PC-9 (cell line): ENCODE measurements at regions not wholly inside any gene's neighbourhood (a gene's known extent, or its start where the extent isn't known, plus 50 kb on each side); places are given as distances from the start of the nearest gene placed in this dataset.
A peak's percentile ranks its signal among the peaks of the same experiment; 100 is the strongest.

Experiments used
- BruUV-seq: library from RNA; stranded (reverse); fragments of 400-500 nt; replicated peaks from 2 replicates; lab custom pipeline; 2021; lab: Mats Ljungman, UMichigan
- CTCF ChIA-PET: fragments of 300-600 bp; sonication (Branson Sonifier 250); formaldehyde crosslinking; loops from one replicate; lab custom pipeline; 2022; ENCODE audit warnings: antibody characterized with exemption; lab: Charles Lee
- POLR2A ChIA-PET: fragments of 300-600 bp; sonication (Branson Sonifier 250); formaldehyde crosslinking; loops from one replicate; lab custom pipeline; 2022; ENCODE audit warnings: antibody characterized with exemption; ENCODE audit not compliant: unreplicated experiment; lab: Charles Lee
- DNase-seq, 2 experiments: peaks; one replicate each; pipeline versions ENCODE4 v3.0.0 to v3.0.0-alpha.2; 2015 to 2022; ENCODE audit warnings: mixed read lengths in 1 of 2
- H2AFZ ChIP-seq: fragments of 200-600 bp; sonication (generic); 2 replicates; pipeline ENCODE4 v1.8.1; 2017; ENCODE audit warnings: antibody characterized with exemption
- H3F3A ChIP-seq: fragments of 200-600 bp; sonication (generic); 2 replicates; pipeline ENCODE4 v1.8.1; 2017; ENCODE audit warnings: antibody characterized with exemption, mild to moderate bottlenecking, low read depth; ENCODE audit not compliant: insufficient read depth
- H3K27ac ChIP-seq: fragments of 200-600 bp; sonication (generic); 2 replicates; pipeline ENCODE4 v1.6.1; 2016; ENCODE audit warnings: mixed run types
- H3K27me3 ChIP-seq: fragments of 200-600 bp; sonication (generic); 2 replicates; pipeline ENCODE4 v1.6.1; 2016; ENCODE audit warnings: low read depth, mixed run types; ENCODE audit not compliant: insufficient read depth
- H3K36me3 ChIP-seq: fragments of 200-600 bp; sonication (generic); 2 replicates; pipeline ENCODE4 v1.6.1; 2016; ENCODE audit warnings: low read depth, mixed run types
- H3K4me1 ChIP-seq: fragments of 200-600 bp; sonication (generic); replicated peaks from 2 replicates; pipeline ENCODE4 v1.6.1; 2016; ENCODE audit warnings: mixed run types; ENCODE audit not compliant: insufficient read depth
- H3K4me2 ChIP-seq: fragments of 200-600 bp; sonication (generic); 2 replicates; pipeline ENCODE4 v1.6.1; 2017; ENCODE audit warnings: mixed run types
- H3K4me3 ChIP-seq: fragments of 200-600 bp; sonication (generic); 2 replicates; pipeline ENCODE4 v1.6.1; 2016; ENCODE audit warnings: mixed run types
- H3K79me2 ChIP-seq: fragments of 200-600 bp; sonication (generic); 2 replicates; pipeline ENCODE4 v1.6.1; 2017; ENCODE audit warnings: low read depth, mixed run types
- H3K9me2 ChIP-seq: fragments of 200-600 bp; sonication (generic); 2 replicates; pipeline ENCODE4 v1.8.1; 2017; ENCODE audit warnings: mild to moderate bottlenecking; ENCODE audit not compliant: insufficient read depth
- H3K9me3 ChIP-seq: fragments of 200-600 bp; sonication (generic); 2 replicates; pipeline ENCODE4 v1.8.1; 2016; ENCODE audit warnings: low read depth; ENCODE audit not compliant: insufficient read depth
- H4K20me1 ChIP-seq: fragments of 200-600 bp; sonication (generic); 2 replicates; pipeline ENCODE4 v1.8.1; 2017; ENCODE audit not compliant: insufficient read depth
- EZH2 ChIP-seq: fragments of 200-600 bp; sonication (generic); IDR thresholded peaks from 2 replicates; pipeline ENCODE4 v1.8.0; 2017; ENCODE audit warnings: antibody characterized with exemption, low read depth
- intact Hi-C: fragments of 100-400 bp; cut with micrococcal nuclease; formaldehyde crosslinking; loops from one replicate; pipeline ENCODE4 v1.10.0; 2022; ENCODE audit not compliant: unreplicated experiment
- microRNA-seq: library from miRNA; unstranded; fragments of <30 nt; microRNA quantifications from one replicate; pipeline ENCODE4 v1.2.0, GENCODE V29; 2021; ENCODE audit warnings: borderline number of aligned reads, borderline replicate concordance
- TF ChIP-seq, protein P1 (sequence below): fragments of 200-600 bp; sonication (generic); conservative IDR thresholded peaks from 2 replicates; pipeline ENCODE4 v1.6.1; 2017; ENCODE audit warnings: mixed run types, antibody characterized with exemption, mild to moderate bottlenecking, moderate library complexity

DNA sequence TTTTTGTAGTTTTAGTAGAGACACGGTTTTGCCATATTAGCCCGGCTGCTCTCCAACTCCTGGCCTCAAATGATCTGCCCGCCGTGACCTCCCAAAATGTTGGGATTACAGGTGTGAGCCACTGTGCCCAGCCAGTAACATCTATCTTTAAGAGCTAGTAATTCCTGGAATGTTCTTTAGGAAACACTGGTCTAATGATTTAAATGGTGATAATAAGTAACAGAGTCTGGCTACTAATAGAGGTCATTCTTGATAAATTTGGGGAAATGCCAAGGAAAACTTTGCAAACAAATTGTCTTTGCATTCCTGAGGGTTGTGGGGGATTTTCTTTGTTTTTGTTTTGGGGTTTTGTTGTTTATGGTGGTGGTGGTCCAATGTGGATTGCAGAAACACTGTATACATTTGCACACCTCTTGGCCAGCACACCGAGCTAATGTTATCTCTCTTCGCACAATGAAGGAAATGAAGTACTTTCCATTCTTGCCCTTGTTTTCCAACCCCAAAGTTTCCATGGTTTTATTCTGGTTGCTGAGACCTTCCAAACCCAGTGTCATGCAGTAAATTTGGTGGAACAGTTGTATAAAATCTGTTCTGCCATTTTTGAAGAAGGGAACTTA, 51.3 kb upstream of the WIPF3 start:
- no peak for TF ChIP-seq EZH2
- TF ChIP-seq, protein P1, sequence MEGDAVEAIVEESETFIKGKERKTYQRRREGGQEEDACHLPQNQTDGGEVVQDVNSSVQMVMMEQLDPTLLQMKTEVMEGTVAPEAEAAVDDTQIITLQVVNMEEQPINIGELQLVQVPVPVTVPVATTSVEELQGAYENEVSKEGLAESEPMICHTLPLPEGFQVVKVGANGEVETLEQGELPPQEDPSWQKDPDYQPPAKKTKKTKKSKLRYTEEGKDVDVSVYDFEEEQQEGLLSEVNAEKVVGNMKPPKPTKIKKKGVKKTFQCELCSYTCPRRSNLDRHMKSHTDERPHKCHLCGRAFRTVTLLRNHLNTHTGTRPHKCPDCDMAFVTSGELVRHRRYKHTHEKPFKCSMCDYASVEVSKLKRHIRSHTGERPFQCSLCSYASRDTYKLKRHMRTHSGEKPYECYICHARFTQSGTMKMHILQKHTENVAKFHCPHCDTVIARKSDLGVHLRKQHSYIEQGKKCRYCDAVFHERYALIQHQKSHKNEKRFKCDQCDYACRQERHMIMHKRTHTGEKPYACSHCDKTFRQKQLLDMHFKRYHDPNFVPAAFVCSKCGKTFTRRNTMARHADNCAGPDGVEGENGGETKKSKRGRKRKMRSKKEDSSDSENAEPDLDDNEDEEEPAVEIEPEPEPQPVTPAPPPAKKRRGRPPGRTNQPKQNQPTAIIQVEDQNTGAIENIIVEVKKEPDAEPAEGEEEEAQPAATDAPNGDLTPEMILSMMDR, result no peak
- no peaks in the 10 kb centered on the region for H3K9me2 ChIP-seq
- no peaks in the 10 kb centered on the region for H3K36me3 ChIP-seq
- DNase-seq, result peak in 1 of 2 experiments; percentile 20
- ChIA-PET POLR2A (no interaction called here), CTCF (interaction anchor here (0.6 kb wide), 1 partner anchor 89 kb away, joined by 3 read pairs; no protein-coding TSS in a partner anchor)
- H3K4me3 ChIP-seq, result no peak overlapping the region
- no peaks in the 10 kb centered on the region for H3K9me3 ChIP-seq
- H3K27me3 ChIP-seq, result no peaks in the 10 kb centered on the region
- H3K27ac ChIP-seq, result no peak overlapping the region
- no peak overlapping the region for H3K4me2 ChIP-seq
- no peaks in the 10 kb centered on the region for H4K20me1 ChIP-seq
- H3K4me1 ChIP-seq, result no peaks in the 10 kb centered on the region
- intact Hi-C loops, result no loop called here
- H3F3A ChIP-seq, result no peaks in the 10 kb centered on the region
- H3K79me2 ChIP-seq, result no peaks in the 10 kb centered on the region
- no TSS peak for BruUV-seq
- no peak overlapping the region for H2AFZ ChIP-seq

Small RNA genes in the stretch of these regions (microRNA-seq; reads per million reads assigned to microRNA genes)
- gene MIR550A3, result 9.4 reads per million, percentile 16 among the genes with 10 or more reads in this experiment
